GM12878 (cell line): ENCODE measurements at regions not wholly inside any gene's neighbourhood (a gene's known extent, or its start where the extent isn't known, plus 50 kb on each side); places are given as distances from the start of the nearest gene placed in this dataset.

Experiments used
- ATAC-seq: fragments of 200-7000 bp; cut with Tn5 transposase; 3 replicates; pipeline ENCODE4 v1.9.1; 2020; ENCODE audit warnings: mild to moderate bottlenecking, moderate library complexity
- BruUV-seq: library from RNA; stranded (reverse); fragments of 400-500 nt; replicated peaks from 2 replicates; lab custom pipeline; 2021; lab: Mats Ljungman, UMichigan
- CTCF ChIA-PET: fragments of 300-600 bp; sonication (Branson Sonifier 250); formaldehyde crosslinking; extraction: SDS; loops from one replicate; lab custom pipeline; 2021; ENCODE audit warnings: inconsistent platforms; lab: Yijun Ruan, JAX
- POLR2A ChIA-PET: fragments of 350-600 bp; formaldehyde crosslinking; extraction: SDS; loops from one replicate; lab custom pipeline; 2021; ENCODE audit warnings: inconsistent platforms; lab: Charles Lee
- RAD21 ChIA-PET: fragments of 300-600 bp; sonication (Branson Sonifier 250); formaldehyde crosslinking; loops from one replicate; lab custom pipeline; 2023; ENCODE audit warnings: antibody characterized with exemption; ENCODE audit not compliant: unreplicated experiment; lab: Charles Lee
- SMC1A ChIA-PET: fragments of 300-600 bp; sonication (Branson Sonifier 250); formaldehyde crosslinking; loops from one replicate; lab custom pipeline; 2023; ENCODE audit not compliant: unreplicated experiment, uncharacterized antibody; lab: Charles Lee
- DNase-seq: peaks from one replicate; pipeline ENCODE4 v3.0.0-alpha.2; 2011; ENCODE audit warnings: low read depth, low spot score
- FAIRE-seq: peaks from 3 replicates; lab custom pipeline; 2011; peaks lifted over from hg19 to GRCh38; lab: Jason Lieb, UNC
- H2AFZ ChIP-seq: 2 replicates; pipeline ENCODE4 v1.6.0; 2011; ENCODE audit warnings: low read depth, low read length, control low read depth; ENCODE audit not compliant: control insufficient read depth
- H3K27ac ChIP-seq: 2 replicates; pipeline ENCODE4 v1.5.1; 2011; ENCODE audit warnings: control low read depth; ENCODE audit not compliant: control insufficient read depth, insufficient read depth
- H3K27me3 ChIP-seq, 2 experiments: replicated peaks in 1 of 2; 2 replicates each; pipeline versions ENCODE4 v1.6.0 to v1.6.1; 2011; ENCODE audit warnings: low read length in 1 of 2; ENCODE audit not compliant: control insufficient read depth in 2 of 2, insufficient read depth in 2 of 2
- H3K36me3 ChIP-seq, 2 experiments: 2 replicates each; pipeline ENCODE4 v1.5.1; 2011; ENCODE audit warnings: low read length in 1 of 2; ENCODE audit not compliant: control insufficient read depth in 2 of 2, insufficient read depth in 2 of 2
- H3K4me1 ChIP-seq: 2 replicates; pipeline ENCODE4 v1.6.1; 2011; ENCODE audit warnings: mild to moderate bottlenecking, low read length, moderate library complexity, mixed read lengths; ENCODE audit not compliant: control insufficient read depth, insufficient read depth
- H3K4me2 ChIP-seq: 2 replicates; pipeline ENCODE4 v1.6.0; 2011; ENCODE audit warnings: control low read depth; ENCODE audit not compliant: control insufficient read depth, insufficient read depth
- H3K4me3 ChIP-seq: fragments of 200-600 bp; sonication (generic); 2 replicates; pipeline ENCODE4 v1.5.1; 2016
- H3K79me2 ChIP-seq: 2 replicates; pipeline ENCODE4 v1.6.0; 2011; ENCODE audit warnings: low read length; ENCODE audit not compliant: control insufficient read depth, insufficient read depth
- H3K9ac ChIP-seq: 2 replicates; pipeline ENCODE4 v1.8.0; 2011; ENCODE audit warnings: low read length, control low read depth, mixed read lengths; ENCODE audit not compliant: control insufficient read depth, insufficient read depth
- H3K9me3 ChIP-seq: replicated peaks from 3 replicates; pipeline ENCODE4 v1.5.1; 2011; ENCODE audit warnings: mild to moderate bottlenecking, low read length; ENCODE audit not compliant: control insufficient read depth, insufficient read depth
- H4K20me1 ChIP-seq: 2 replicates; pipeline ENCODE4 v1.6.0; 2011; ENCODE audit not compliant: control insufficient read depth, insufficient read depth
- FOXK2 ChIP-seq: fragments of 450-650 bp; IDR thresholded peaks from 2 replicates; pipeline ENCODE4 v1.6.1; 2017; ENCODE audit warnings: mild to moderate bottlenecking, moderate library complexity
- JUNB ChIP-seq: IDR thresholded peaks from 2 replicates; pipeline ENCODE4 v1.6.1; 2016; ENCODE audit warnings: antibody characterized with exemption, mild to moderate bottlenecking
- PAX5 ChIP-seq: IDR thresholded peaks from 2 replicates; pipeline ENCODE4 v1.6.1; 2011; ENCODE audit warnings: low read depth, low read length, borderline replicate concordance
- RAD51 ChIP-seq: fragments of 450-650 bp; IDR thresholded peaks from 2 replicates; pipeline ENCODE4 v1.6.1; 2016; ENCODE audit warnings: moderate library complexity, mild to moderate bottlenecking, inconsistent platforms
- SREBF1 ChIP-seq: IDR thresholded peaks from 2 replicates; pipeline ENCODE4 v1.6.1; 2012; ENCODE audit warnings: mild to moderate bottlenecking, low read length
- YBX1 ChIP-seq: fragments of 450-650 bp; IDR thresholded peaks from 2 replicates; pipeline ENCODE4 v1.6.1; 2016; ENCODE audit warnings: antibody characterized with exemption
- WGBS: methylation state at CpG from one replicate; pipeline ENCODE4 v1.1.6; 2016; ENCODE audit warnings: low lambda C conversion rate; ENCODE audit not compliant: insufficient replicate concordance, insufficient coverage; ENCODE audit errors: missing lambda C conversion rate; 5-methylcytosine and 5-hydroxymethylcytosine counted together
- in situ Hi-C: fragments of 300-500 bp; cut with MboI; formaldehyde crosslinking; loops from 9 replicates; pipeline ENCODE4 v1.14.3; 2018; ENCODE audit warnings: mixed read lengths
- intact Hi-C: fragments of 100-400 bp; cut with micrococcal nuclease; formaldehyde crosslinking; loops from one replicate; pipeline ENCODE4 v1.14.2; 2022; ENCODE audit not compliant: unreplicated experiment
- TF ChIP-seq, protein P1 (sequence below): IDR thresholded peaks from 2 replicates; pipeline ENCODE4 v1.6.1; 2011; ENCODE audit warnings: borderline replicate concordance, low read depth, mild to moderate bottlenecking, moderate library complexity, mixed read lengths, low read length; ENCODE audit not compliant: insufficient read depth; ENCODE audit errors: extremely low read length
- TF ChIP-seq, protein P2 (sequence below): fragments of 450-650 bp; IDR thresholded peaks from 2 replicates; pipeline ENCODE4 v1.6.1; 2016; ENCODE audit warnings: mild to moderate bottlenecking, moderate library complexity, borderline replicate concordance
- TF ChIP-seq, protein P3 (sequence below): fragments of 450-650 bp; formaldehyde crosslinking; IDR thresholded peaks from 2 replicates; pipeline ENCODE4 v1.5.0; 2022; ENCODE audit warnings: mild to moderate bottlenecking, missing genetic modification characterization

DNA sequence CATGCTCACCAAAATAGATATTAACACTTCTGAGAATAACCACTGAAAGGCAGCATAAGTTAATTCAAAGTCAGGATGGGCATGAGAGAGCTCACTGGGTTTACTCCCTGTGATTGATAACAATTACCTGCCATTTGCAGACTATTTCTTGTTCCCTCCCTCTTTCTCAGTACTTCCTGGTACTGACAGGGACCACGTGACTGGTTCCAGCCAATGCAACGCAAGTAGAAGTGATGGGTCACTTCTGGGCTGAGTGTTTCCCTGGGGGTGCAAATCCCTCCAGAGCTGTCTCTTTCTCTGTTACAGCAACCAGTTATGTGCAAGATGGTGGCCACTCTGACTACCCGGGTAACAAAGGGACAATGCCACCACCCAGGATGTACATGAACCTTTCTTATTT is 118.8 kb downstream of the EFNB2 start:
- ATAC-seq (peak; percentile 69), FAIRE-seq (no peak)
- ChIA-PET POLR2A (no interaction called here), CTCF (no interaction called here)
- no peak overlapping the region for H3K9ac ChIP-seq
- TF ChIP-seq FOXK2: no peak
- TF ChIP-seq, protein P1, sequence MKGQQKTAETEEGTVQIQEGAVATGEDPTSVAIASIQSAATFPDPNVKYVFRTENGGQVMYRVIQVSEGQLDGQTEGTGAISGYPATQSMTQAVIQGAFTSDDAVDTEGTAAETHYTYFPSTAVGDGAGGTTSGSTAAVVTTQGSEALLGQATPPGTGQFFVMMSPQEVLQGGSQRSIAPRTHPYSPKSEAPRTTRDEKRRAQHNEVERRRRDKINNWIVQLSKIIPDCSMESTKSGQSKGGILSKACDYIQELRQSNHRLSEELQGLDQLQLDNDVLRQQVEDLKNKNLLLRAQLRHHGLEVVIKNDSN: peak; percentile 34
- peak; percentile 80 for TF ChIP-seq RAD51
- TF ChIP-seq, all 136 proteins: peak for 2
- Histone ChIP-seq H3K27ac (no peak overlapping the region), H3K9me3 (no peaks in the 10 kb centered on the region; the same call in 2 of the 3 replicates), H3K4me1 (no peaks in the 10 kb centered on the region), H3K79me2 (no peaks in the 10 kb centered on the region), H4K20me1 (no peaks in the 10 kb centered on the region), H3K4me3 (no peak overlapping the region), H2AFZ (no peak overlapping the region; the same call in 1 of the 2 replicates), H3K27me3 (no peaks in the 10 kb centered on the region; a peak in 1 of 4 replicates), H3K4me2 (no peak overlapping the region), H3K36me3 (no peaks in the 10 kb centered on the region)
- intact Hi-C loops (no loop called here), in situ Hi-C loops (no loop called here)
- no peak for DNase-seq
- 84% methylated on average over 3 of the region's 3 CpGs for WGBS
- RAD21 ChIA-PET: no interaction called here
- no TSS peak for BruUV-seq
- SMC1A ChIA-PET: interaction anchor here (1.0 to 1.3 kb wide), 2 partner anchors 44 to 73 kb away, joined by 3 read pairs; no protein-coding TSS in a partner anchor

DNA sequence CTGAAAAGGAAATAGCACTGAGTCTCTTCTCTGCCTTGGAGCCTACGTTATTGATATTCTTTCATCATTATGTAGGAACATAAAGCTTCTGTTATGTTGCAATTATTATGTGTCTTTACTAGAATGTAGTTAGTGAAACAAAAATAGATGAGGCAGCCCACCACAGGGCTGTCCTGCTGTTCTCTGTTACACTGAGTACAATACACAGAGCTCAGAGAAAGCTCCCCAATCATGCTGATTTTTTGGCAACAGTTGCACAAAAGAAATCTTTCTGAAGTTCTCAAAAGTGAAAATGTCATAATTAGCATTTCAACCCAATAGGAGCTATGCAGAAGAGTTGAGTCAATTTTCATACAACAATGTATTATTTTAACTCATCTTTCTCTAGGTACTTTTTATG is 119.5 kb downstream of the EFNB2 start:
- BruUV-seq: no TSS peak
- no peaks in the 10 kb centered on the region for H3K36me3 ChIP-seq
- in situ Hi-C loops (no loop called here), intact Hi-C loops (no loop called here)
- no peak for ATAC-seq
- ChIA-PET RAD21 (no interaction called here), CTCF (no interaction called here), POLR2A (no interaction called here), SMC1A (interaction anchor here (1.3 kb wide), 1 partner anchor 44 kb away, joined by 3 read pairs; no protein-coding TSS in a partner anchor)
- H3K4me1 ChIP-seq: no peaks in the 10 kb centered on the region
- no peak overlapping the region for H2AFZ ChIP-seq
- 0% methylated on average over 1 of the region's 1 CpG for WGBS
- no peak for FAIRE-seq
- H3K9ac ChIP-seq: no peak overlapping the region
- H3K4me2 ChIP-seq: no peak overlapping the region
- no peak overlapping the region for H3K27ac ChIP-seq
- no peaks in the 10 kb centered on the region; the same call in 2 of the 3 replicates for H3K9me3 ChIP-seq
- no peak for DNase-seq
- H4K20me1 ChIP-seq: no peaks in the 10 kb centered on the region
- H3K79me2 ChIP-seq: no peaks in the 10 kb centered on the region
- no peak overlapping the region for H3K4me3 ChIP-seq
- no peaks in the 10 kb centered on the region; a peak in 1 of 4 replicates for H3K27me3 ChIP-seq
- TF ChIP-seq PAX5 (no peak), JUNB (no peak), SREBF1 (no peak), YBX1 (no peak)
- TF ChIP-seq, protein P2, sequence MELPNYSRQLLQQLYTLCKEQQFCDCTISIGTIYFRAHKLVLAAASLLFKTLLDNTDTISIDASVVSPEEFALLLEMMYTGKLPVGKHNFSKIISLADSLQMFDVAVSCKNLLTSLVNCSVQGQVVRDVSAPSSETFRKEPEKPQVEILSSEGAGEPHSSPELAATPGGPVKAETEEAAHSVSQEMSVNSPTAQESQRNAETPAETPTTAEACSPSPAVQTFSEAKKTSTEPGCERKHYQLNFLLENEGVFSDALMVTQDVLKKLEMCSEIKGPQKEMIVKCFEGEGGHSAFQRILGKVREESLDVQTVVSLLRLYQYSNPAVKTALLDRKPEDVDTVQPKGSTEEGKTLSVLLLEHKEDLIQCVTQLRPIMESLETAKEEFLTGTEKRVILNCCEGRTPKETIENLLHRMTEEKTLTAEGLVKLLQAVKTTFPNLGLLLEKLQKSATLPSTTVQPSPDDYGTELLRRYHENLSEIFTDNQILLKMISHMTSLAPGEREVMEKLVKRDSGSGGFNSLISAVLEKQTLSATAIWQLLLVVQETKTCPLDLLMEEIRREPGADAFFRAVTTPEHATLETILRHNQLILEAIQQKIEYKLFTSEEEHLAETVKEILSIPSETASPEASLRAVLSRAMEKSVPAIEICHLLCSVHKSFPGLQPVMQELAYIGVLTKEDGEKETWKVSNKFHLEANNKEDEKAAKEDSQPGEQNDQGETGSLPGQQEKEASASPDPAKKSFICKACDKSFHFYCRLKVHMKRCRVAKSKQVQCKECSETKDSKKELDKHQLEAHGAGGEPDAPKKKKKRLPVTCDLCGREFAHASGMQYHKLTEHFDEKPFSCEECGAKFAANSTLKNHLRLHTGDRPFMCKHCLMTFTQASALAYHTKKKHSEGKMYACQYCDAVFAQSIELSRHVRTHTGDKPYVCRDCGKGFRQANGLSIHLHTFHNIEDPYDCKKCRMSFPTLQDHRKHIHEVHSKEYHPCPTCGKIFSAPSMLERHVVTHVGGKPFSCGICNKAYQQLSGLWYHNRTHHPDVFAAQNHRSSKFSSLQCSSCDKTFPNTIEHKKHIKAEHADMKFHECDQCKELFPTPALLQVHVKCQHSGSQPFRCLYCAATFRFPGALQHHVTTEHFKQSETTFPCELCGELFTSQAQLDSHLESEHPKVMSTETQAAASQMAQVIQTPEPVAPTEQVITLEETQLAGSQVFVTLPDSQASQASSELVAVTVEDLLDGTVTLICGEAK: no peak
- TF ChIP-seq, protein P3, sequence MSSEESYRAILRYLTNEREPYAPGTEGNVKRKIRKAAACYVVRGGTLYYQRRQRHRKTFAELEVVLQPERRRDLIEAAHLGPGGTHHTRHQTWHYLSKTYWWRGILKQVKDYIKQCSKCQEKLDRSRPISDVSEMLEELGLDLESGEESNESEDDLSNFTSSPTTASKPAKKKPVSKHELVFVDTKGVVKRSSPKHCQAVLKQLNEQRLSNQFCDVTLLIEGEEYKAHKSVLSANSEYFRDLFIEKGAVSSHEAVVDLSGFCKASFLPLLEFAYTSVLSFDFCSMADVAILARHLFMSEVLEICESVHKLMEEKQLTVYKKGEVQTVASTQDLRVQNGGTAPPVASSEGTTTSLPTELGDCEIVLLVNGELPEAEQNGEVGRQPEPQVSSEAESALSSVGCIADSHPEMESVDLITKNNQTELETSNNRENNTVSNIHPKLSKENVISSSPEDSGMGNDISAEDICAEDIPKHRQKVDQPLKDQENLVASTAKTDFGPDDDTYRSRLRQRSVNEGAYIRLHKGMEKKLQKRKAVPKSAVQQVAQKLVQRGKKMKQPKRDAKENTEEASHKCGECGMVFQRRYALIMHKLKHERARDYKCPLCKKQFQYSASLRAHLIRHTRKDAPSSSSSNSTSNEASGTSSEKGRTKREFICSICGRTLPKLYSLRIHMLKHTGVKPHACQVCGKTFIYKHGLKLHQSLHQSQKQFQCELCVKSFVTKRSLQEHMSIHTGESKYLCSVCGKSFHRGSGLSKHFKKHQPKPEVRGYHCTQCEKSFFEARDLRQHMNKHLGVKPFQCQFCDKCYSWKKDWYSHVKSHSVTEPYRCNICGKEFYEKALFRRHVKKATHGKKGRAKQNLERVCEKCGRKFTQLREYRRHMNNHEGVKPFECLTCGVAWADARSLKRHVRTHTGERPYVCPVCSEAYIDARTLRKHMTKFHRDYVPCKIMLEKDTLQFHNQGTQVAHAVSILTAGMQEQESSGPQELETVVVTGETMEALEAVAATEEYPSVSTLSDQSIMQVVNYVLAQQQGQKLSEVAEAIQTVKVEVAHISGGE: no peak
